Sigmoid colon (tissue), 4 donors: ENCODE measurements at regions not wholly inside any gene's neighbourhood (a gene's known extent, or its start where the extent isn't known, plus 50 kb on each side); places are given as distances from the start of the nearest gene placed in this dataset.

ENCODE experiments used
- EP300 ChIP-seq, 4 donors: sonication (generic); formaldehyde crosslinking; IDR thresholded peaks; one replicate each; pipeline ENCODE4 v1.6.1; 2017; ENCODE audit warnings: antibody characterized with exemption in 4 of 4
- POLR2A ChIP-seq, 2 donors: fragments of 450-650 bp; IDR thresholded peaks; one replicate each; pipeline ENCODE4 v1.6.1; 2016; ENCODE audit warnings: antibody characterized with exemption in 2 of 2, mild to moderate bottlenecking in 2 of 2, moderate library complexity in 2 of 2
- TF ChIP-seq, protein P1 (sequence below), 4 experiments: fragments of 450-650 bp in 3 of 4; fragments of 200-600 bp in 1 of 4; IDR thresholded peaks; one replicate each; pipeline ENCODE4 v1.5.1; 2016 to 2019; ENCODE audit warnings: antibody characterized with exemption in 4 of 4, mild to moderate bottlenecking in 3 of 4, moderate library complexity in 2 of 4

DNA sequence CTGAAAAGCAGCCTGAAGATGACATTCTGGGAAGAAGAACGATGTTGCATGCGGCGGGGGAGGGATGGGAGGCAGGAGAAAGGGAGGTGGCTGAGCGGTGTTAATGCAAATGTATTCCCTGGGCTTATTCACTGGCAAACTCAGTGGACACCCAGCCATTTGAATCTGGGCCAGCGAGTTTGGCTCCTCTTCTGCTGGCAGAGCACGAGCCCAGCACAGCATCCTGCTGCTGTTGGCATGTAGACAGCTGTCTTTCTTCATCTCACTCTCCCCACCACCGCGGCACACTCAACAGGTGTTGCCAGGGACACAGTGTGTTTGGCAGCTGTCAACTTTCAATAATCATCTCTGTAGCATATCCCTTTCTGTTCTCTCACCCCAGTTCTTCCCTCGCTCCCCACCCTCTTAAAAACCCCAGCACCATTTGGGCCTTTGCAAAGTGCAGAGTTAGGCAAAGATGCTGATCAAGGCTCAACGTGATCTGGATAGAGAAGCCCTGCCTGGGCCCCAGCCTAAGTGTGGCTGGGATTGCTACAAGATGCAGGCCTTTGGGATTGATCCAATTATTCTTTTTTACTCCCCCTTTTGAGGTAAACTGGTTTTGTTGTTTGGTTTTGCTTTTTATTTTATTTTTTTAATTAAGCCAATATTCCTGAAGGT lies 131.9 kb downstream of the EXOC5 start:
- TF ChIP-seq, protein P1, sequence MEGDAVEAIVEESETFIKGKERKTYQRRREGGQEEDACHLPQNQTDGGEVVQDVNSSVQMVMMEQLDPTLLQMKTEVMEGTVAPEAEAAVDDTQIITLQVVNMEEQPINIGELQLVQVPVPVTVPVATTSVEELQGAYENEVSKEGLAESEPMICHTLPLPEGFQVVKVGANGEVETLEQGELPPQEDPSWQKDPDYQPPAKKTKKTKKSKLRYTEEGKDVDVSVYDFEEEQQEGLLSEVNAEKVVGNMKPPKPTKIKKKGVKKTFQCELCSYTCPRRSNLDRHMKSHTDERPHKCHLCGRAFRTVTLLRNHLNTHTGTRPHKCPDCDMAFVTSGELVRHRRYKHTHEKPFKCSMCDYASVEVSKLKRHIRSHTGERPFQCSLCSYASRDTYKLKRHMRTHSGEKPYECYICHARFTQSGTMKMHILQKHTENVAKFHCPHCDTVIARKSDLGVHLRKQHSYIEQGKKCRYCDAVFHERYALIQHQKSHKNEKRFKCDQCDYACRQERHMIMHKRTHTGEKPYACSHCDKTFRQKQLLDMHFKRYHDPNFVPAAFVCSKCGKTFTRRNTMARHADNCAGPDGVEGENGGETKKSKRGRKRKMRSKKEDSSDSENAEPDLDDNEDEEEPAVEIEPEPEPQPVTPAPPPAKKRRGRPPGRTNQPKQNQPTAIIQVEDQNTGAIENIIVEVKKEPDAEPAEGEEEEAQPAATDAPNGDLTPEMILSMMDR (IDR thresholded peaks at IDR 0.05): no peak
- no peak for TF ChIP-seq POLR2A (IDR thresholded peaks at IDR 0.05)
- TF ChIP-seq EP300 (IDR thresholded peaks at IDR 0.05): no peak
